ENCODE measurements at regions not wholly inside any gene's neighbourhood (a gene's known extent, or its start where the extent isn't known, plus 50 kb on each side); places are given as distances from the start of the nearest gene placed in this dataset.

- TF ChIP-seq CTCF (conservative IDR thresholded peaks at IDR 0.05 in 1 of 2, IDR thresholded peaks at IDR 0.05 in 1 of 2; ENCODE audit: extremely low read depth in 1 of 2, insufficient read depth in 1 of 2, low read depth in 1 of 2, low read length in 2 of 2) (no peak), EZH2 (IDR thresholded peaks at IDR 0.05; ENCODE audit: borderline replicate concordance, low read length) (no peak)
Measured at GRCh38 chr2:120948662-120949011, 213.0 kb downstream of the GLI2 start.

All from mammary epithelial cell (primary cell).